Gastrocnemius medialis (tissue), 4 donors: ENCODE measurements at regions not wholly inside any gene's neighbourhood (a gene's known extent, or its start where the extent isn't known, plus 50 kb on each side); places are given as distances from the start of the nearest gene placed in this dataset.

ENCODE experiments used
- POLR2A ChIP-seq, 2 donors: fragments of 450-650 bp; IDR thresholded peaks; one replicate each; pipeline ENCODE4 v1.6.1; 2017; ENCODE audit warnings: antibody characterized with exemption in 2 of 2, mild to moderate bottlenecking in 2 of 2, moderate library complexity in 2 of 2
- TF ChIP-seq, protein P1 (sequence below), 5 experiments: fragments of 450-650 bp in 3 of 5; fragments of 200-600 bp in 2 of 5; sonication (generic) in 2 of 5; IDR thresholded peaks in 4 of 5; conservative IDR thresholded peaks in 1 of 5; 1 replicate in 4 of 5; 2 replicates in 1 of 5; pipeline ENCODE4 v1.5.1; 2016 to 2019; ENCODE audit warnings: antibody characterized with exemption in 5 of 5, mild to moderate bottlenecking in 3 of 5, moderate library complexity in 3 of 5

DNA sequence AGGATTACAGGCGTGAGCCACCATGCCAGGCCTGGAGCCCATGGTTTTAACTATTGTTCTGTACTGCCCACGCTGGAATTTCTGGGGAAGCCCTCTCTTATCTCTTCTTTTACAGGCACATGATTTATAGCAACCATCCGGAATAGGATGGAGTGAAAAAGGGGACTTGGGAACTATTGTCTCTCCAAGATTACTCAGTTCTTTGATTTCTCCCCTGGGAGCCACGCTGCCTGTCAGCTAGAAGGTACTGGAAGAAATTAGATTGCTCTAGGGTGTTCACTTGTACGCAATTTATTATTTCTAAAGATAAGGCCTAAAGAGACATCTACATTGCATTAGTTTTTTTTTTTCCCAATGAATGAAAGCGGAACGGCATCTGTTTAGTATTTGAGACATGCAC, 65.6 kb upstream of the PTPRJ start:
- no peak for TF ChIP-seq POLR2A (IDR thresholded peaks at IDR 0.05)
- TF ChIP-seq, protein P1, sequence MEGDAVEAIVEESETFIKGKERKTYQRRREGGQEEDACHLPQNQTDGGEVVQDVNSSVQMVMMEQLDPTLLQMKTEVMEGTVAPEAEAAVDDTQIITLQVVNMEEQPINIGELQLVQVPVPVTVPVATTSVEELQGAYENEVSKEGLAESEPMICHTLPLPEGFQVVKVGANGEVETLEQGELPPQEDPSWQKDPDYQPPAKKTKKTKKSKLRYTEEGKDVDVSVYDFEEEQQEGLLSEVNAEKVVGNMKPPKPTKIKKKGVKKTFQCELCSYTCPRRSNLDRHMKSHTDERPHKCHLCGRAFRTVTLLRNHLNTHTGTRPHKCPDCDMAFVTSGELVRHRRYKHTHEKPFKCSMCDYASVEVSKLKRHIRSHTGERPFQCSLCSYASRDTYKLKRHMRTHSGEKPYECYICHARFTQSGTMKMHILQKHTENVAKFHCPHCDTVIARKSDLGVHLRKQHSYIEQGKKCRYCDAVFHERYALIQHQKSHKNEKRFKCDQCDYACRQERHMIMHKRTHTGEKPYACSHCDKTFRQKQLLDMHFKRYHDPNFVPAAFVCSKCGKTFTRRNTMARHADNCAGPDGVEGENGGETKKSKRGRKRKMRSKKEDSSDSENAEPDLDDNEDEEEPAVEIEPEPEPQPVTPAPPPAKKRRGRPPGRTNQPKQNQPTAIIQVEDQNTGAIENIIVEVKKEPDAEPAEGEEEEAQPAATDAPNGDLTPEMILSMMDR (IDR thresholded peaks at IDR 0.05 in 4 of 5, conservative IDR thresholded peaks at IDR 0.05 in 1 of 5): no peak
